ENCODE measurements at regions not wholly inside any gene's neighbourhood (a gene's known extent, or its start where the extent isn't known, plus 50 kb on each side); places are given as distances from the start of the nearest gene placed in this dataset.

DNA sequence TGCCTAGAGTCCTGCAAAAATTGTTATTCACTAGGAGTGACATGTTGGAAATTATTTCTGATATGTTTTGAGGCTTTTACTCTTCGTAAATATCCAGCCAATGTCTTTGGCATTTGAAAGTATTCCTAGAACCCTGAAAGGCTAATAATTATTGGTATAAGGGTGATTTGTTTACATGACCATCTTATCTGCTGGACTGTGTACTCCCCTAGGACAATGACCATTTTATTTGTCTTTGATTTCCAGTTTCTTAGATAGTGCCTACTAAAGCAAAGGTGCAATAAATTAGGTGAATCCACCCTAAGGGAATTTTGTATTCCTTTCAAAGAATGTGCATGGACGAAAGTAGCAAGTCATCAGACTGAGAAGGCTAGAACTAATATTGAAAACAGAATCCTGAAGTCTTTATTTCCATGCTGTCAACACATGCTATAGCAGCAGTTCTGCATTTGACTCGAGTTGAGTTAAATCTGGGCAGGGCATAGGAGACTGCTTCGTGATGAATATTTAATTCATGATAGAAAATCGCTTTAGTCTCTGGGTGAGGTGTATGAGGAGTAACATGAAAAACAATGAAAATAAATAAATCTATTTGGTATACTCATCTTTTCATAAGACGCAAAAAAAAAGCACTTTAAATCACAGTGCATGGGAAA is 235.7 kb downstream of the GPD2 start:
- TF ChIP-seq CTCF (IDR thresholded peaks at IDR 0.05; ENCODE audit: poor library complexity, severe bottlenecking), result no peak
- H3K27ac ChIP-seq (ENCODE audit: poor library complexity, severe bottlenecking), result no peak overlapping the region
- no peak for ATAC-seq (ENCODE audit: low read depth)

DNA sequence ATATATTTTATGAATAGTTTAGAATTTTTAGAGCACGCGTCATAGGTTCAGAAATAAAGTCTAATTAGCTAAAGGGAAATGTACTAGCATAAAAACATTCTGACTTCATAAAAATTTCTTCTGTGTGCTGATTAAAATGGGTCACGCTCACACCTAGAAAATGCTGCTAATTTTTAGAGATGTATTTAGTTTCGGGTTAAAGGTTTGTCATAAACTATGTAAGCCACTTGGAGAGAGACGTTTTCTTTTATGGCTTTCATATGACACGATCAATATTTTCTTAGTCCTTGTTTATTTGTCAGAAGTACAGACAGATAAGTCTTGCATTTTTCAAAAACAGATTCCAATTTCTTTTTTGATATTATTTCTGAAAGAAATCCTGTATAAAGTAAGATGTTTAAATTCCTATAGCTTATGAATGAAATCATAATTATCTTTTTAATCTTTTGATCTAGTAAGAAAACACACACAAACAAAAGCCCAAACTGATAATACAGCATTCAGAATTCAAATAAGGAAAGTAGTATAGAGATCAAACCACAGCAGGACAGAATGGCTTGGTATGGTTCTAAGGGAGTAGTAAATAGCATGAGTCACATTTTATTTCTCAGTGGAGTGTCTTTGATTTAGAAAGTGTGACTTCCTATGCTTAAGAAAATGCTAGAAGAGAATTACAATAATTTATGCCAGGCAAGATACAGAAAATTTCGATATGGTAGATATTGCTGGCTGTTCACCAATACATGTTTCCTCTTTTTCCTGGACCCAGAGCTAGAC is 236.6 kb downstream of the GPD2 start:
- Histone ChIP-seq H3K9me3 (ENCODE audit: severe bottlenecking) (peaks cover 2% of the 10 kb centered on the region), H3K4me3 (ENCODE audit: severe bottlenecking) (no peak overlapping the region), H3K36me3 (ENCODE audit: low read depth) (no peaks in the 10 kb centered on the region), H3K27me3 (ENCODE audit: insufficient read depth, poor library complexity, severe bottlenecking) (no peaks in the 10 kb centered on the region), H3K27ac (ENCODE audit: poor library complexity, severe bottlenecking) (no peak overlapping the region), H3K4me1 (ENCODE audit: insufficient read depth, poor library complexity, severe bottlenecking) (no peaks in the 10 kb centered on the region)
- ATAC-seq (ENCODE audit: low read depth) (no peak), DNase-seq (ENCODE audit: low spot score) (no peak)
- TF ChIP-seq CTCF (IDR thresholded peaks at IDR 0.05; ENCODE audit: poor library complexity, severe bottlenecking), result no peak

More for the DNA sequence above, 235.7 kb downstream of the GPD2 start:
- Histone ChIP-seq H3K4me3 (ENCODE audit: severe bottlenecking) (no peak overlapping the region), H3K4me1 (ENCODE audit: insufficient read depth, poor library complexity, severe bottlenecking) (peaks cover 3% of the 10 kb centered on the region), H3K36me3 (ENCODE audit: low read depth) (no peaks in the 10 kb centered on the region), H3K9me3 (ENCODE audit: severe bottlenecking) (peaks cover 2% of the 10 kb centered on the region), H3K27me3 (ENCODE audit: insufficient read depth, poor library complexity, severe bottlenecking) (no peaks in the 10 kb centered on the region)
- DNase-seq (ENCODE audit: low spot score), result no peak

DNA sequence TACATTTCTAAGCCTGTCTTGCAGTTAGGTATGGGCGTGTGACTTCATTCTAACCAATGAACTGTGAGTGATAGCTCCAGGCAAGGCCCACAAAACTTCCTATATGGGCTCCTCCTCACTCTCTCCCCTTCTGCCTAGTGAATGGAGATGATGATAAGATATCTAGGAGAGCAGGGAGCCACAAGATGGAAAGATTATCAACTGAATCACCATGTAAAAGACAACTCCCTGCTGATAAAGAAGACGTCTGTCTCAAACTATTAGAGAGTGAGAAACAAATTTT is 237.1 kb downstream of the GPD2 start:
- Histone ChIP-seq H3K4me3 (ENCODE audit: severe bottlenecking) (no peak overlapping the region), H3K36me3 (ENCODE audit: low read depth) (no peaks in the 10 kb centered on the region), H3K4me1 (ENCODE audit: insufficient read depth, poor library complexity, severe bottlenecking) (no peaks in the 10 kb centered on the region), H3K9me3 (ENCODE audit: severe bottlenecking) (peaks cover 2% of the 10 kb centered on the region), H3K27me3 (ENCODE audit: insufficient read depth, poor library complexity, severe bottlenecking) (no peaks in the 10 kb centered on the region), H3K27ac (ENCODE audit: poor library complexity, severe bottlenecking) (no peak overlapping the region)
- DNase-seq (ENCODE audit: low spot score) (no peak), ATAC-seq (ENCODE audit: low read depth) (no peak)
- no peak for TF ChIP-seq CTCF (IDR thresholded peaks at IDR 0.05; ENCODE audit: poor library complexity, severe bottlenecking)

DNA sequence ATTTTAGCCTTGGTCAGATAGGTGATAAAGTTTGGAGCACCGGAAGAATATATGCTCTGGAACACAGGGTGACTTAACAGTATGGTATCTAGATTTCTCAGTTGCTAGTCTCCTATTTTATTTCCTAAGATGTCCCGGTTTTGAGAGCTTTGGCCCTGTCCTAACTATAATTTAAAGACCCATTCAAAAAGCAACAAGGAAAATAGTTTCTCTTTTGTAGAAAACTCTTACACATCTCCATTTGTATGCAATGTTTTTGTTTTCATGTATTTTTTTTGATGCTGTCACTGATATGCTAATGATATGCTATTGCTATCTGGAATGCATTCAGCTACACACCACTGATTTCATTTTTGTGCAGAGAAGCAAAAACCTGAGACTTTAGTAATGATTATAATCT is 237.8 kb downstream of the GPD2 start:
- H3K4me1 ChIP-seq (ENCODE audit: insufficient read depth, poor library complexity, severe bottlenecking), result no peaks in the 10 kb centered on the region
- no peaks in the 10 kb centered on the region for H3K9me3 ChIP-seq (ENCODE audit: severe bottlenecking)
- TF ChIP-seq CTCF (IDR thresholded peaks at IDR 0.05; ENCODE audit: poor library complexity, severe bottlenecking), result no peak
- H3K27me3 ChIP-seq (ENCODE audit: insufficient read depth, poor library complexity, severe bottlenecking), result no peaks in the 10 kb centered on the region
- DNase-seq (ENCODE audit: low spot score) (no peak), ATAC-seq (ENCODE audit: low read depth) (no peak)
- H3K4me3 ChIP-seq (ENCODE audit: severe bottlenecking), result no peak overlapping the region
- no peaks in the 10 kb centered on the region for H3K36me3 ChIP-seq (ENCODE audit: low read depth)
- no peak overlapping the region for H3K27ac ChIP-seq (ENCODE audit: poor library complexity, severe bottlenecking)

DNA sequence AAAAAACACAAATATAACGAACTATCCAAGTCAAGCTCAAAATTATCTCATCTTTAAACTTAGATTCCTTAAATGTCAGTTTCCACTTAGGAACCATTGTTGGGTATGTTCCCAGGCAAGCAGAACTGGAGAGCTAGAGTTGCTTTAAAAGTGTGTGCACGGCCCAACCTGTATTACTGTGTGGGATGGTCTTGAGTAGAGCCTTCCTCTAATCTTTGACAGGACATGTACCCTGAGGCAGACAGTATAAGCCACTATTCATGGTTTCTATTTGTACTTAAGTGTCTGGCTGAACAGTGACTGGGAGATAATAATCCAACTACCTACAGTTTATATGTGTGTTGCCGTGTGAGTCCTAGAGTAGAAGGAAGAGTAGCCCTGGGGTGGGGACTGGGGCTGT is 239.7 kb downstream of the GPD2 start:
- ATAC-seq (ENCODE audit: low read depth) (no peak), DNase-seq (ENCODE audit: low spot score) (no peak)
- H3K4me3 ChIP-seq (ENCODE audit: severe bottlenecking), result no peak overlapping the region
- no peak for TF ChIP-seq CTCF (IDR thresholded peaks at IDR 0.05; ENCODE audit: poor library complexity, severe bottlenecking)
- no peaks in the 10 kb centered on the region for H3K9me3 ChIP-seq (ENCODE audit: severe bottlenecking)
- no peaks in the 10 kb centered on the region for H3K27me3 ChIP-seq (ENCODE audit: insufficient read depth, poor library complexity, severe bottlenecking)
- no peaks in the 10 kb centered on the region for H3K36me3 ChIP-seq (ENCODE audit: low read depth)
- no peaks in the 10 kb centered on the region for H3K4me1 ChIP-seq (ENCODE audit: insufficient read depth, poor library complexity, severe bottlenecking)
- H3K27ac ChIP-seq (ENCODE audit: poor library complexity, severe bottlenecking), result no peak overlapping the region
